ENCODE measurements at regions not wholly inside any gene's neighbourhood (a gene's known extent, or its start where the extent isn't known, plus 50 kb on each side); places are given as distances from the start of the nearest gene placed in this dataset.
"Not testable (repeated sequence)": the region's sequence is repeated elsewhere in the genome, so short reads cannot be mapped to it uniquely, and the experiment has no call there.

- no peak for DNase-seq (ENCODE audit: low spot score)
Measured at GRCh38 chr21:33972539-33972938, 56.9 kb upstream of the ATP5PO start.

DNA sequence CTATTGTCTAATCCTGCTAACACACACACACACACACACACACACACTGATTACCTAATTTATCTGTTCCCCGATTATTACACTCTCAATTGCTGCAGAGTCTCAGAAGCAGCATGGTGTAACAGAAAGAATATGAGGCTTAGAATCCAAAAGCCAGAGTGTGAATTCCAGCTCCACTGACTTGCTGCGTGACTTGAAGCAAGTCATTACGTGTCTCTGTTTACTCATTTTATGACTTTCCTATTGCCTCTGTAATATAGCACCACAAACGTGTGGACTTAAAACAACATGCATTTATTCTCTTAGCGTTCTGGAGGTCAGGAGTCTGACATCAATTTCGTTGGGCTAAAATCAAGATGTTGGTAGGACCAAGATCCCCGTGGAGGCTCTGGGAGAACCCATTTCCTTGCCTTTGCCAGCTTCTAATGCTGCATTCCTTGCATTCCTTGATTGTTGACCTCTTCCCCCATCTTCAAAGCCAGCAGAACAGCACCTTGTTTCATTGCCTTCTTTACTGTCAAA lies 55.9 kb upstream of the ATP5PO start:
- DNase-seq (ENCODE audit: low spot score) = no peak

DNA sequence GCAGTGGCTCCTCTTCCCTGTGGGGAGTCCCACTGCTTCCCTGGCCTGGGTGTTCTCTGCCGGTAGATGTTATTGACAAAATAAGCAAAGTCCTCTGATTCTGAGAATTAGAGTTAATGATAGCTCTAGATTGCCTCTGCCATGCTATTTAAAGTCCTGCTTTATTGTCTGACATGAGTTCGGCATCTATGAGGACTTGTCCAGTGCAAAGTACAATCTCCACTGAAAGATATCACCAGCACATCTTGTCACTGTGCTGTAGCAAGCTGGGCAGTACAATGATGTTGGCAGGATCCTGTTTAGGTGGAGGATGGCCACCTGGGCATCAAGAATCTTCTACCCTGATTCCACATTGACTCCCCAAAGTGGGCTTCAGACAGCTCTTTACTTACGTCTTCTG lies 54.0 kb upstream of the ATP5PO start:
- DNase-seq (ENCODE audit: low spot score) = no peak

GRCh38 chr21:33968995-33969348 lies 53.4 kb upstream of the ATP5PO start:
- DNase-seq (ENCODE audit: low spot score) = no peak

GRCh38 chr21:33968080-33968994 lies 52.7 kb upstream of the ATP5PO start:
- DNase-seq (ENCODE audit: low spot score) = peak; percentile 82

DNA sequence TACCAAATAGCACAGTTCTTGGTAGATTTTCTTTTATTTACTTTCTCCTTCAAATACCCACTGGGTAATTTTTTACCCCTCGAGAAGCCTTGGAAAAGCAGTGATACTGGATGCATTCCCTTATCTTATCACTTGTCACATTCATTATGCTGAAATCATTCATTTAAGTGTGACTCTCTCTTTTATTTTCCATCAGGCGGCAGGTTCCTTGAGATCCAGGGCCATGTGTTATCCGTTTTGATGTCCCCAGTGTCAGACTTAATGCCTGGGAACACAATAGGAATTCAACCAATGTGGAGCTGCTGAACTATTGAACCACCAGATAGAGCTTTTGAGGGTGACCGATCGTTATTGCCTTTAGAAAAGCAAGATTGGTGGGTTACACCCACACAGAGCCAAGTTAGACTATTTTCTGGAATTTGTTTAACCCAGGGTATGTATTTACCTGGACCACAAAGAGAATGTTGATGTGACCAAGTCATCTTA lies 51.5 kb upstream of the ATP5PO start:
- DNase-seq (ENCODE audit: low spot score) = no peak

DNA sequence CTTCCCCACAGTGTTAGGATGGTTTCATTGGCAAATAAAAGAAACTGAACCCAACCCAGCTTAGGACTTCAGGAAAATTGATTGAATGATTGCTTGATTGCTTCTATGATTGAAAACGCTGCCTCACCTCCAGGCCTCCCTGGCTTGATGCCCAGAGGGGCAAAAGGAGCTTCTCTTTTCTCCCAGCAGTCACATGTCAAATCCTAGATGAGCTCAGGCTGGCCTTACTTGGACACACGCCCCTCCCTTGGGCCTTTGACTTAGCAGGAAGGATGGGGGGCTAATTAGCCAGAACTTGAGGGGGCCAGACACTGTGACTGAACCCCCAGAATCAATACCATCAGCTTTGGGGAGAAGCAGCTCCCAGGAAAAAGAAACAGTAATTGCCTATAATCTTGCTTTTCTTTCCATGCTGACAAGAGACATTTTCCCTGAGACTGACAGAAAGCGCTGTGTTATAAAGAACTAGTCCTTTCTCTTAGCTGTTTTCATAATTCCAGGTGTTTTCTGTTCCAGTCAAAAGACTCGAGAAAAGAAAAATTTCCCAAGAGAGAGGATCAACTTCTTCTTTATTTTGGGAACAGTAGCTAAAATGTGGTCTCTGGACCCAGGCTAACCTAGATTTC lies 50.8 kb upstream of the ATP5PO start:
- DNase-seq (ENCODE audit: low spot score) = no peak

DNA sequence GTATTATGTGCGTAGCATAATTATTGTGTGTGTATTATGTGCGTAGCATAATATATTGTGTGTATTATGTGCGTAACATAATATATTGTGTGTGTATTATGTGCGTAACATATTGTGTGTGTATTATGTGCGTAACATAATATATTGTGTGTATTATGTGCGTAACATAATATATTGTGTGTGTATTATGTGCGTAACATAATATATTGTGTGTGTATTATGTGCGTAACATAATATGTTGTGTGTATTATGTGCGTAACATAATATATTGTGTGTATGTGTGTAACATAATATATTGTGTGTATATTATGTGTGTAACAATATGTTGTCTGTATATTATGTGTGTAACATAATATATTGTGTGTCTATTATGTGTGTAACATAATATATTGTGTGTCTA lies 50.1 kb upstream of the ATP5PO start:
- not testable (repeated sequence) for DNase-seq (ENCODE audit: low spot score)
